B cell (primary cell): ENCODE measurements at regions not wholly inside any gene's neighbourhood (a gene's known extent, or its start where the extent isn't known, plus 50 kb on each side); places are given as distances from the start of the nearest gene placed in this dataset.
A peak's percentile ranks its signal among the peaks of the same experiment; 100 is the strongest.

Experiments used
- ATAC-seq: fragments of 200-7000 bp; cut with Tn5 transposase; one replicate; pipeline ENCODE4 v1.10.0; 2021; ENCODE audit warnings: low read depth, mild to moderate bottlenecking, moderate number of reproducible peaks, moderate library complexity
- CTCF ChIA-PET: fragments of 350-600 bp; sonication (Branson Sonifier 250); formaldehyde crosslinking; loops from one replicate; lab custom pipeline; 2021; ENCODE audit warnings: antibody characterized with exemption, inconsistent platforms; lab: Charles Lee
- POLR2A ChIA-PET: fragments of 350-600 bp; sonication (Branson Sonifier 250); formaldehyde crosslinking; loops from one replicate; lab custom pipeline; 2021; ENCODE audit warnings: antibody characterized with exemption; lab: Charles Lee
- DNase-seq: peaks from one replicate; pipeline ENCODE4 v3.0.0; 2013
- H2AFZ ChIP-seq: 2 replicates; pipeline ENCODE4 v1.6.1; 2012; ENCODE audit warnings: mild to moderate bottlenecking, low read depth, low read length; ENCODE audit not compliant: insufficient read depth, poor library complexity, severe bottlenecking
- H3K27ac ChIP-seq, 2 donors: 1 replicate in 1 of 2; 2 replicates in 1 of 2; pipeline ENCODE4 v1.5.1; 2012 to 2013; ENCODE audit warnings: low read length in 2 of 2, mild to moderate bottlenecking in 2 of 2, moderate library complexity in 1 of 2
- H3K27me3 ChIP-seq, 4 experiments: fragments of 200-600 bp in 1 of 4; sonication (generic) in 1 of 4; replicated peaks in 1 of 4; 1 replicate in 2 of 4; 2 replicates in 2 of 4; pipeline versions ENCODE4 v1.6.1 to v1.7.0; 2013 to 2016; ENCODE audit warnings: low read length in 3 of 4, mild to moderate bottlenecking in 2 of 4, mixed read lengths in 1 of 4, moderate library complexity in 1 of 4; ENCODE audit not compliant: insufficient read depth in 4 of 4, control insufficient read depth in 3 of 4; ENCODE audit errors: control extremely low read depth in 1 of 4
- H3K36me3 ChIP-seq, 2 experiments: replicated peaks in 1 of 2; 1 replicate in 1 of 2; 2 replicates in 1 of 2; pipeline versions ENCODE4 v1.6.1 to v1.7.1; 2013; ENCODE audit warnings: low read length in 1 of 2; ENCODE audit not compliant: insufficient read depth in 2 of 2, control insufficient read depth in 1 of 2; ENCODE audit errors: control extremely low read depth in 1 of 2, extremely low read depth in 1 of 2
- H3K4me1 ChIP-seq, 2 donors: fragments of 200-600 bp in 1 of 2; sonication (generic) in 1 of 2; 1 replicate in 1 of 2; 2 replicates in 1 of 2; pipeline versions ENCODE4 v1.5.1 to v1.6.1; 2013 to 2017; ENCODE audit warnings: low read length in 2 of 2; ENCODE audit not compliant: control insufficient read depth in 2 of 2, insufficient read depth in 2 of 2
- H3K4me2 ChIP-seq: replicated peaks from 2 replicates; pipeline ENCODE3; 2012; ENCODE audit warnings: mild to moderate bottlenecking, low read depth, low read length; ENCODE audit not compliant: poor library complexity, severe bottlenecking
- H3K4me3 ChIP-seq, 5 experiments: fragments of 200-600 bp in 1 of 5; sonication (generic) in 1 of 5; 1 replicate in 3 of 5; 2 replicates in 2 of 5; pipeline versions ENCODE4 v1.5.1 to v1.7.0; 2011 to 2016; ENCODE audit warnings: low read length in 4 of 5, mild to moderate bottlenecking in 4 of 5, low read depth in 2 of 5, control low read depth in 1 of 5, moderate library complexity in 1 of 5; ENCODE audit not compliant: insufficient read depth in 1 of 5; ENCODE audit errors: control extremely low read depth in 1 of 5, extremely low read depth in 1 of 5
- H3K79me2 ChIP-seq: fragments of 200-600 bp; sonication (generic); one replicate; pipeline ENCODE4 v1.6.0; 2016; ENCODE audit warnings: low read length; ENCODE audit not compliant: control insufficient read depth, insufficient read depth
- H3K9ac ChIP-seq: fragments of 200-600 bp; sonication (generic); 2 replicates; pipeline ENCODE4 v1.6.1; 2017; ENCODE audit warnings: mild to moderate bottlenecking, low read length, moderate library complexity
- H3K9me3 ChIP-seq, 3 donors: one replicate each; pipeline versions ENCODE4 v1.6.1 to v1.7.1; 2013; ENCODE audit warnings: low read length in 2 of 3; ENCODE audit not compliant: control insufficient read depth in 2 of 3, insufficient read depth in 1 of 3; ENCODE audit errors: control extremely low read depth in 1 of 3
- H4K20me1 ChIP-seq: 2 replicates; pipeline ENCODE4 v1.6.0; 2012; ENCODE audit warnings: mild to moderate bottlenecking, low read length; ENCODE audit not compliant: insufficient read depth, control insufficient read depth, poor library complexity, severe bottlenecking
- H3K27ac Mint-ChIP-seq: one replicate; pipeline ENCODE4 v1.8.0; 2021; ENCODE audit warnings: mixed read lengths
- H3K27me3 Mint-ChIP-seq: one replicate; pipeline ENCODE4 v1.8.0; 2021; ENCODE audit warnings: mixed read lengths
- H3K4me1 Mint-ChIP-seq: one replicate; pipeline ENCODE4 v1.8.0; 2021; ENCODE audit warnings: mixed read lengths
- H3K4me3 Mint-ChIP-seq: one replicate; pipeline ENCODE4 v1.8.0; 2021; ENCODE audit warnings: mixed read lengths
- H3K9me3 Mint-ChIP-seq: one replicate; pipeline ENCODE4 v1.8.0; 2022; ENCODE audit warnings: mixed read lengths; ENCODE audit not compliant: insufficient read depth
- EZH2 ChIP-seq: IDR thresholded peaks from 2 replicates; pipeline ENCODE4 v1.6.1; 2012; ENCODE audit warnings: borderline replicate concordance, low read depth, mild to moderate bottlenecking, moderate library complexity, low read length; ENCODE audit not compliant: insufficient read depth, poor library complexity, severe bottlenecking
- WGBS: methylation state at CpG from one replicate; pipeline ENCODE4 v1.1.5; 2013; ENCODE audit warnings: missing lambda C conversion rate; ENCODE audit not compliant: insufficient coverage; 5-methylcytosine and 5-hydroxymethylcytosine counted together
- intact Hi-C: fragments of 100-400 bp; cut with micrococcal nuclease; formaldehyde crosslinking; loops from one replicate; pipeline ENCODE4 v1.10.0; 2022
- TF ChIP-seq, protein P1 (sequence below): fragments of 200-600 bp; IDR thresholded peaks from one replicate; pipeline ENCODE4 v1.8.0; 2022; ENCODE audit warnings: antibody characterized with exemption, mild to moderate bottlenecking

DNA sequence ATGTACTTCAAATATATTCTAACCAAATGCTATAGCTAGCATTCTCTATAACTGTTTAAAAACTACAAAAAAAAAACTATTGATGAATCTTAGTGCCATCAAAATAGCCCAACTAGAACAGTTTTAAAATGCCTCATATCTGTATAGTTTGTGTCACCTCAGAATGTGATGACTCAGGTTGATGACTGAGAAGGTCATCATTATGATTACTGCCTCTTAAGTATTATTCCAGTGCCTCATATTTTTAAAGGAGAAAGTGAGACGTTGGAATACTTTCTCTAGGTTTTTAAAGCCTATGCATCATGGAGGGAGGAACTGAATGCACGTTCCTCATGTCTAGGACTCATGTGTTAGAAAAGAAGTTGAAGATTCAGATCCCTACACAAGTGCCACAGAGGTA is 88.2 kb downstream of the TMA16 start:
- Histone ChIP-seq H3K27ac (peak overlapping the region in 1 of 2 donors; percentile 30), H3K4me1 (peaks cover 33 to 61% of the 10 kb centered on the region in 2 donors), H3K36me3 (peaks cover 5 to 91% of the 10 kb centered on the region in 2 experiments), H3K4me3 (no peak overlapping the region), H4K20me1 (no peaks in the 10 kb centered on the region), H2AFZ (no peak overlapping the region), H3K9ac (no peak overlapping the region), H3K27me3 (no peaks in the 10 kb centered on the region), H3K79me2 (peaks cover 97% of the 10 kb centered on the region), H3K4me2 (no peak overlapping the region), H3K9me3 (peaks cover 0 to 2% (median 0%) of the 10 kb centered on the region in 3 donors)
- TF ChIP-seq, protein P1, sequence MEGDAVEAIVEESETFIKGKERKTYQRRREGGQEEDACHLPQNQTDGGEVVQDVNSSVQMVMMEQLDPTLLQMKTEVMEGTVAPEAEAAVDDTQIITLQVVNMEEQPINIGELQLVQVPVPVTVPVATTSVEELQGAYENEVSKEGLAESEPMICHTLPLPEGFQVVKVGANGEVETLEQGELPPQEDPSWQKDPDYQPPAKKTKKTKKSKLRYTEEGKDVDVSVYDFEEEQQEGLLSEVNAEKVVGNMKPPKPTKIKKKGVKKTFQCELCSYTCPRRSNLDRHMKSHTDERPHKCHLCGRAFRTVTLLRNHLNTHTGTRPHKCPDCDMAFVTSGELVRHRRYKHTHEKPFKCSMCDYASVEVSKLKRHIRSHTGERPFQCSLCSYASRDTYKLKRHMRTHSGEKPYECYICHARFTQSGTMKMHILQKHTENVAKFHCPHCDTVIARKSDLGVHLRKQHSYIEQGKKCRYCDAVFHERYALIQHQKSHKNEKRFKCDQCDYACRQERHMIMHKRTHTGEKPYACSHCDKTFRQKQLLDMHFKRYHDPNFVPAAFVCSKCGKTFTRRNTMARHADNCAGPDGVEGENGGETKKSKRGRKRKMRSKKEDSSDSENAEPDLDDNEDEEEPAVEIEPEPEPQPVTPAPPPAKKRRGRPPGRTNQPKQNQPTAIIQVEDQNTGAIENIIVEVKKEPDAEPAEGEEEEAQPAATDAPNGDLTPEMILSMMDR: no peak
- Mint-ChIP-seq H3K27me3 (no peaks in the 10 kb centered on the region), H3K9me3 (no peaks in the 10 kb centered on the region), H3K4me3 (no peak overlapping the region), H3K27ac (peak overlapping the region; percentile 33), H3K4me1 (peaks cover 68% of the 10 kb centered on the region)
- DNase-seq (no peak), ATAC-seq (no peak)
- CTCF ChIA-PET: interaction anchor here (0.6 to 1.6 kb wide), 4 partner anchors 24 to 96 kb away, joined by 3 to 5 read pairs (median 4); no protein-coding TSS in a partner anchor
- intact Hi-C loops: no loop called here
- POLR2A ChIA-PET: no interaction called here
- no CpG with 5 or more reads among the region's 2 CpGs for WGBS

DNA sequence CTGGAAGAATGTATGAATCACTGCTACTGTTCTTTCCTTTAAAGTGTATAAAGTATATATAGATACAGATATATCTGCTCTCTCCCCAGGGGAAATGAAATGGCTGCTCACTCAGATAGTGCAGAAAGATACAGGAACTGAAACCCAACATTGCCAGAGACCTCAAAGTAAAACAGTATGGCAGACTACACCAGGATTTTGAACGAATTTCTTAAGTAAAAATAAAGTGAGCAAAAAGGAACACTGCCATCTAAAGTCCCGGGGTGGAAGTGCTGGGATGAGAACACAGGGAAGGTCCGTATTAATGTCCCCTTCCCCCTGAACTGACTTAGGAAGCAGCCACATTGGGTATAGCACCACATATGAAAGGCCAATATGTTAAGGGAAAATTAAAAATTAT is 93.4 kb downstream of the TMA16 start:
- H3K4me3 ChIP-seq: peak overlapping the region in 1 of 5 experiments; percentile 37
- Mint-ChIP-seq H3K9me3 (peaks cover 2% of the 10 kb centered on the region), H3K27ac (peak overlapping the region; percentile 83), H3K4me1 (peaks cover 69% of the 10 kb centered on the region), H3K4me3 (peak overlapping the region; percentile 55), H3K27me3 (no peaks in the 10 kb centered on the region)
- DNase-seq (peak; percentile 85), ATAC-seq (peak; percentile 81)
- H3K27ac ChIP-seq: peak overlapping the region; percentile 35 to 56
- peaks cover 63 to 66% of the 10 kb centered on the region in 2 donors for H3K4me1 ChIP-seq
- peak overlapping the region; percentile 12 for H2AFZ ChIP-seq
- H3K9ac ChIP-seq: peak overlapping the region; percentile 15
- H3K79me2 ChIP-seq: peaks cover 94% of the 10 kb centered on the region
- H4K20me1 ChIP-seq: no peaks in the 10 kb centered on the region
- intact Hi-C loops: loop anchor here (1.0 to 2.0 kb wide), 2 partner anchors 9 to 29 kb away; no protein-coding TSS in a partner anchor
- TF ChIP-seq, protein P1: peak; percentile 85
- no peak for TF ChIP-seq EZH2
- H3K36me3 ChIP-seq: peaks cover 6 to 56% of the 10 kb centered on the region in 2 experiments
- no peaks in the 10 kb centered on the region for H3K27me3 ChIP-seq
- WGBS: no CpG with 5 or more reads among the region's 3 CpGs
- H3K4me2 ChIP-seq: peak overlapping the region; percentile 39
- CTCF ChIA-PET: interaction anchor here (0.6 to 3.6 kb wide), 24 partner anchors 8 to 97 kb away, joined by 3 to 18 read pairs (median 5); partner anchors contain the start of gene TMA16
- POLR2A ChIA-PET: interaction anchor here (1.0 to 1.7 kb wide), 3 partner anchors 9 to 26 kb away, joined by 3 to 4 read pairs (median 3); no protein-coding TSS in a partner anchor
- peaks cover 0 to 8% (median 2%) of the 10 kb centered on the region in 3 donors for H3K9me3 ChIP-seq
